ENCODE measurements at regions not wholly inside any gene's neighbourhood (a gene's known extent, or its start where the extent isn't known, plus 50 kb on each side); places are given as distances from the start of the nearest gene placed in this dataset.

GRCh38 chr5:142253938-142254337 lies 70.9 kb downstream of the SPRY4 start:
- no peak for TF ChIP-seq CTCF (IDR thresholded peaks at IDR 0.05; ENCODE audit: low read length)
- TF ChIP-seq EZH2 (optimal IDR thresholded peaks at IDR 0.05; ENCODE audit: low read depth, low read length) = no peak
- no peak for TF ChIP-seq EZH2phosphoT487 (IDR thresholded peaks at IDR 0.05; ENCODE audit: low read length)
